Skeletal muscle satellite cell (primary cell): ENCODE measurements at regions not wholly inside any gene's neighbourhood (a gene's known extent, or its start where the extent isn't known, plus 50 kb on each side); places are given as distances from the start of the nearest gene placed in this dataset.
"Not testable (repeated sequence)": the region's sequence is repeated elsewhere in the genome, so short reads cannot be mapped to it uniquely, and the experiment has no call there.

Experiments
- H3K27me3 ChIP-seq: 2 replicates; pipeline ENCODE4 v1.7.0; 2013; ENCODE audit warnings: low read length; ENCODE audit not compliant: control insufficient read depth, insufficient read depth
- H3K36me3 ChIP-seq: 2 replicates; pipeline ENCODE4 v1.7.0; 2013; ENCODE audit warnings: mild to moderate bottlenecking, control low read depth, low read length; ENCODE audit not compliant: insufficient read depth
- H3K4me1 ChIP-seq: 2 replicates; pipeline ENCODE4 v1.7.0; 2013; ENCODE audit warnings: low read length; ENCODE audit not compliant: control insufficient read depth, insufficient read depth
- H3K4me2 ChIP-seq: 2 replicates; pipeline ENCODE4 v1.7.0; 2013; ENCODE audit warnings: mild to moderate bottlenecking, low read length
- H3K4me3 ChIP-seq: 2 replicates; pipeline ENCODE4 v1.7.0; 2013; ENCODE audit warnings: low read length
- H3K9ac ChIP-seq: 2 replicates; pipeline ENCODE4 v1.7.0; 2013; ENCODE audit warnings: mild to moderate bottlenecking, low read depth, low read length, moderate library complexity
- H3K9me3 ChIP-seq: replicated peaks from 2 replicates; pipeline ENCODE4 v1.7.0; 2013; ENCODE audit warnings: mild to moderate bottlenecking, control low read depth, low read length

DNA sequence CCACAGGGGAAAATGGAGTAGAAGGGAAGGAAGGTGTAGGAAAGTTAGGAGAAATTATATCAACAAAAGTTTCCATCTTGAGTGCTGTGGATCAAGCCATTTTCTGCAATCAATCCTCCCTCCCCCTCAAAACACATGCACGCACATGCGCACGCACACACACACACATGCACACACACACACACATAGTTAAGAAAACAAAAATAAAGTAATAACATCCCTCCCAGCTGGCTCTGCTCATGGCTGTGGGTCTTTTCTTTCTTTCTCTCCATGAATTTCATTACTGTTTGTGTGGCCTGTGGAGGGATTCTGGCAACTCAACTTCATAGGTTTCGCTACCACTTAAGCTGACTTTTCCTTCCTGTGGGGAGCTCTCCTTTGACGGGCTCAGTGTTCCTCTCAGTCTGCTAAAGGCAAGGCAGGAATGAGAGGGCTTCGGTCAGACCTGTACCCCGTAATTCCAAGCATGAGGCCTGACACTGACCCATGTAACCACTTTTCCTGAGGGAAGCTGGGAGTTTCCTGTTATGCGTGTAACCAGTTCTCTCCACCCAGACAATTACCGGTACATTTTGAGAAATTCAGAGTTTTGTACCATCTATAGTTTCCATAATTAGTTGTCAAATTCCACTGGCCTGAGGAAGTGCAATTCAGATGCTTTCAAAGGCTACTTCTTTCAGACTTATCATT lies 79.8 kb downstream of the ZNF92 start:
- H3K9me3 ChIP-seq, result no peaks in the 10 kb centered on the region
- no peaks in the 10 kb centered on the region for H3K36me3 ChIP-seq
- peaks cover 4% of the 10 kb centered on the region for H3K27me3 ChIP-seq
- H3K4me1 ChIP-seq, result no peaks in the 10 kb centered on the region
- H3K4me3 ChIP-seq, result no peak overlapping the region
- H3K9ac ChIP-seq, result no peak overlapping the region
- H3K4me2 ChIP-seq, result no peak overlapping the region

- no peak overlapping the region for H3K4me3 ChIP-seq
- no peaks in the 10 kb centered on the region for H3K36me3 ChIP-seq
- H3K4me2 ChIP-seq, result no peak overlapping the region
- no peaks in the 10 kb centered on the region for H3K9me3 ChIP-seq
- no peak overlapping the region for H3K9ac ChIP-seq
- H3K4me1 ChIP-seq, result no peaks in the 10 kb centered on the region
- peaks cover 4% of the 10 kb centered on the region for H3K27me3 ChIP-seq
Observed at GRCh38 chr7:65454469-65454868, 80.8 kb downstream of the ZNF92 start.

- H3K36me3 ChIP-seq, H3K9me3 ChIP-seq, H3K4me1 ChIP-seq, H3K4me2 ChIP-seq, H3K27me3 ChIP-seq, H3K9ac ChIP-seq, H3K4me3 ChIP-seq: not testable (repeated sequence)
Observed at GRCh38 chr7:65455050-65455449, 81.4 kb downstream of the ZNF92 start.

GRCh38 chr7:65457705-65458104 lies 84.0 kb downstream of the ZNF92 start:
- H3K4me3 ChIP-seq, result no peak overlapping the region
- no peaks in the 10 kb centered on the region for H3K27me3 ChIP-seq
- no peaks in the 10 kb centered on the region for H3K4me1 ChIP-seq
- no peak overlapping the region for H3K9ac ChIP-seq
- no peak overlapping the region for H3K4me2 ChIP-seq
- H3K36me3 ChIP-seq, result no peaks in the 10 kb centered on the region
- no peaks in the 10 kb centered on the region for H3K9me3 ChIP-seq

DNA sequence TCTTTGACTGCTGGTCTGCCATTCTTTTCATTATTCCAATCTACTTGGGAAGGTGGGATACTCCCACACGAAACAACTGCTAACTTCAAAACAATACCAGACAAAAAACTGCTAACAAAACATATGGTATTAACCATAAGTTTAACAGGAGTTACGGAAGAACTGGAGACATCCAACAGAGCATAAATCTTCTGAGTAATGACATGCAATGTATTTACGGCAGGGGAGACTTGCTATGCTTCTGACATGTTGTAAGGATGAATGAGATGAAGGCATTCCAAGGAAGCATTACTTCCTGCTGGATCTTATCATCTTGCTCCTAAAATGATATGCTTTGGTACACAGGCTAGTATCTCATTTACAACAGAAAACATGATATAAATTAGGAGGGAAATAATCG lies 85.8 kb downstream of the ZNF92 start:
- no peaks in the 10 kb centered on the region for H3K4me1 ChIP-seq
- H3K9me3 ChIP-seq, result no peaks in the 10 kb centered on the region
- H3K4me2 ChIP-seq, result no peak overlapping the region
- no peak overlapping the region for H3K9ac ChIP-seq
- no peaks in the 10 kb centered on the region for H3K27me3 ChIP-seq
- no peaks in the 10 kb centered on the region for H3K36me3 ChIP-seq
- H3K4me3 ChIP-seq, result no peak overlapping the region

DNA sequence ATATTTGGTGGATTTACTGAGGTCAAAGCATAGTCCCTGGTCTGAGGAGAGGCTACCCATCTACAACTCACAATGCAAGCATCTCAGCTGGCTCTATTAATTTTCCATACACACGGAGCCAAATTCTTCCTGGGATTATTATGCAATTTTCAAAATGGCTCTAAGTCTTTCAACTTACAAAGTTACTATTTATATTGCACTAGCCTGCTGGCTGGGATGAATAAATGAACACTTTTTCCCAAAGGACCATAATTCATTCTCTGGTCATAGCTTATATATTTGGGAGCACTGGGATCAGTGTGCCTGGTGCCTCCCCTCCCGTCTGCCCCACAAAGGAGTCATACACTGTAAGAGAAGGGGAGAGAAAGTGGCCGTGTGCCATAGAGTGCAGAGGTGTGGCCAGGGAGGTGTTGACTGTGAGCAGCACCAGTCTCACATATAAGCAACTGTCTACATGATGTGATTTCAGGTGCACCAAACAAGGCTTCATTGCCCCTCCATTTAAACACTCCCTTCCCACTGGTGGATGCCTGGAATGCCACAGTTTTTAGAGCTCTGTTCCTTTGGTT lies 88.6 kb downstream of the ZNF92 start:
- Histone ChIP-seq H3K9ac (no peak overlapping the region), H3K4me1 (no peaks in the 10 kb centered on the region), H3K36me3 (no peaks in the 10 kb centered on the region), H3K9me3 (no peaks in the 10 kb centered on the region), H3K27me3 (no peaks in the 10 kb centered on the region), H3K4me2 (no peak overlapping the region), H3K4me3 (no peak overlapping the region)

DNA sequence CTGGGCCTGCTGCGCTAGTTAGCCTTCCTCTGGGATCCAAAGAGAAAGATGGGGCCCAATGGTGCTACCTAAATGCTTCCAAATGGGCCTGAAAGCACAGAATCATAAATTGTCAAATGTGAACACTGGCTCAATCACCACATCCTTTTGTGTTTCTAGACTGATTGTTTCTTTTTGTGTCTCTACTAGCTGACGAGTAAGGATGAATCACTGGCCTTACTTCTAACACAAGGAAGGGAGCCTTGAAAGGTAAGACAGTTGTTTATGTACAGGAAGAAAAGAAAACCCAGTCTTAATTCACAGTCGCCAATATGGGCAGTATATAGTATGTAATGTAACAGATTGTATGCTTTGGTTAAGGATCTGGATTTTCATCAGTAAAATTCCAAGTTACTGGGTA lies 89.5 kb downstream of the ZNF92 start:
- Histone ChIP-seq H3K9me3 (no peaks in the 10 kb centered on the region), H3K9ac (no peak overlapping the region), H3K4me1 (no peaks in the 10 kb centered on the region), H3K36me3 (no peaks in the 10 kb centered on the region), H3K4me3 (no peak overlapping the region), H3K27me3 (no peaks in the 10 kb centered on the region), H3K4me2 (no peak overlapping the region)

DNA sequence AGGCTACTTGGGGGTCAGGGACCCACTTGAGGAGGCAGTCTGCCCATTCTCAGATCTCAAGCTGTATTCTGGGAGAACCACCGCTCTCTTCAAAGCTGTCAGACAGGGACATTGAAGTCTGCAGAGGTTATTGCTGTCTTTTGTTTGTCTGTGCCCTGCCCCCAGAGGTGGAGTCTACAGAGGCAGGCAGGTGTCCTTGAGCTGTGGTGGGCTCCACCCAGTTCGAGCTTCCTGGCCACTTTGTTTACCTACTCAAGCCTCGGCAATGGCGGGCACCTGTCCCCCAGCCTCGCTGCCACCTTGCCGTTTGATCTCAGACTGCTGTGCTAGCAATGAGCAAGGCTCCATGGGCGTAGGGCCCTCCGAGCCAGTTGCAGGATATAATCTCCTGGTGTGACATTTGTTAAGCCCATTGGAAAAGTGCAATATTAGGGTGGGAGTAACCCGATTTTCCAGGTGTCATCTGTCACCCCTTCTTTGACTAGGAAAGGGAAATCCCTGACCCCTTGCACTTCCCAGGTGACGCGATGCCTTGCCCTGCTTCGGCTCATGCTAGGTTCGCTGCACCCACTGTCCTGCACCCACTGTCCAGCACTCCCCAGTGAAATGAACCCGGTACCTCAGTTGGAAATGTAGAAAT lies 96.4 kb downstream of the ZNF92 start:
- not testable (repeated sequence) for H3K4me3 ChIP-seq, H3K9ac ChIP-seq, H3K4me2 ChIP-seq, H3K9me3 ChIP-seq, H3K4me1 ChIP-seq, H3K27me3 ChIP-seq, H3K36me3 ChIP-seq

DNA sequence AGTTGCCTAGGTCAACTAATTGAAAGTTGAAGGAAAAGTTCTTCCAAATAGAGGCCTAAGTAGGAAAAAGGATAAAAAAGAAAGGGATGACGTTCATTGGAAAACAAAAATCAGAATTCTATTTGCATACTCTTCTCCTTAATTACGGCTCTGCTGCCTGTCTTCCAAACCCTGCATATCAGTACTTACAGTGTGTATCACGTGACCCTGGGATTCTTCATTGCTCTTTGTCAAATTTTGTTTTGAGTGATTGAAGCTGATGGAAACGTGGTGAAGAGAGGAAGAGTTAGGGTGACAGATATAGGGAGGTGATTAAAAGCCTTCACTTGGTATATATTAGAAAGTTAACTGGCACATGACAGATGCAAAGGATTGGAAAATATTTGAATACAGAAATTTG lies 97.9 kb downstream of the ZNF92 start:
- no peak overlapping the region for H3K4me3 ChIP-seq
- no peak overlapping the region for H3K4me2 ChIP-seq
- no peaks in the 10 kb centered on the region for H3K9me3 ChIP-seq
- H3K27me3 ChIP-seq, result no peaks in the 10 kb centered on the region
- H3K4me1 ChIP-seq, result no peaks in the 10 kb centered on the region
- H3K36me3 ChIP-seq, result no peaks in the 10 kb centered on the region
- H3K9ac ChIP-seq, result no peak overlapping the region

DNA sequence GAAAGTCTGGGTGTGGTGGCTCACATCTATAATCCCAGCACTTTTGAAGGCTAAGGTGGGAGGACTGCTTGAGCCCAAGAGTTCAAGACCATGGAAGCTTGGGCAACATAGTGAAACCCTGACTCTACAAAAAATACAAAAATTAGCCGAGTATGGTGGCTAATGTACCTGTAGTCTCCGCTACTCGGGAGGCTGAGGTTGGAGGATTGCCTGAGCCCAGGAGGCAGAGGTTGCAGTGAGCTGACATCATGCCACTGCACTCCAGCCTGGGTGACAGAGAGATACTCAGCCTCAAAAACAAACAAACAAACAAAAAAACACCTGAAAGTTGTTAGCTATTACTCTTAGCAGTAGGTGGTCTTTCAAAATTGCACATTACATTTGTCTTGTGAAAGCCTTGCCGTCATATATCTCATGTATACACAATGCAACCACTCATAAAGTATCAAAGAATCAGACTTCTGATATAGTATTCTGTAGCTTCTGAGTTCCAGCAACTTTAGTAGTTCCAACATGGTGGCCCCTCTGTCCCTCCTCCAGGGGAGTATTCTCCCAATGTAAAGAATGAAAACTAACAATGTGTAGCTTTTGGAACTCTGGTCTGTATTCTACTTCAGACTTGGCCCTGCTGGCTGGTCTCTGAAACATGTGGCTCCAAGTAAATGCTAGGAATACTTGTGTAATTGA lies 101.5 kb downstream of the ZNF92 start:
- no peaks in the 10 kb centered on the region for H3K4me1 ChIP-seq

GRCh38 chr7:65475734-65476319 lies 102.2 kb downstream of the ZNF92 start:
- Histone ChIP-seq H3K27me3 (no peaks in the 10 kb centered on the region), H3K36me3 (no peaks in the 10 kb centered on the region), H3K4me2 (no peak overlapping the region), H3K9me3 (no peaks in the 10 kb centered on the region), H3K9ac (no peak overlapping the region), H3K4me1 (no peaks in the 10 kb centered on the region), H3K4me3 (no peak overlapping the region)

More for the DNA sequence above, 101.5 kb downstream of the ZNF92 start:
- Histone ChIP-seq H3K4me2 (no peak overlapping the region), H3K27me3 (no peaks in the 10 kb centered on the region), H3K9ac (no peak overlapping the region), H3K9me3 (no peaks in the 10 kb centered on the region), H3K4me3 (no peak overlapping the region), H3K36me3 (no peaks in the 10 kb centered on the region)
